ENCODE measurements at regions not wholly inside any gene's neighbourhood (a gene's known extent, or its start where the extent isn't known, plus 50 kb on each side); places are given as distances from the start of the nearest gene placed in this dataset.
"Not testable (repeated sequence)": the region's sequence is repeated elsewhere in the genome, so short reads cannot be mapped to it uniquely, and the experiment has no call there.

DNA sequence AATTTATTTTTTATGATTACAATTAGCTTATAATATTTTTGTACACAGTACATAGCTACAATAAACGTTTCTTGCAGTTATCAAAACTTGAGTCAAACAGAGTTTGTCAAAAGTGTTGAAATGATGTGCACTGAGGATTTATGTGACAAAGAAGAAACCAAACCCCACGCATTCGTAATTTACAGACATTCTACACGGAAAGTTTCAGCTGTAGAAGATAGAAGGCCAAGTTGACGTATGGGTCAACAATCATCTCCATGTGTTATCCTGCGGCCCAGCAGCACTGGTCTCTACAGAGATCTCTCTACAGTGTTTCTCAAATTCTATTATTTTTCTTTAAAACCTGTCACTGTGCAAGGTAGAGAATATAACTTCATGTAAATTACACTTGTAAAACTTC is 1507.6 kb downstream of the PCDH9 start:
- no peak overlapping the region for H3K27ac ChIP-seq (ENCODE audit: low read depth, low read length)
- no peaks in the 10 kb centered on the region for H3K36me3 ChIP-seq (ENCODE audit: control insufficient read depth, insufficient read depth, low read length)
- no peaks in the 10 kb centered on the region for H3K9me3 ChIP-seq (ENCODE audit: control insufficient read depth, insufficient read depth, low read length)
- H3K4me1 ChIP-seq (ENCODE audit: control insufficient read depth, insufficient read depth, low read length), result no peaks in the 10 kb centered on the region
- no peaks in the 10 kb centered on the region for H3K27me3 ChIP-seq (ENCODE audit: control insufficient read depth, insufficient read depth, low read length)
- no peak overlapping the region for H3K9ac ChIP-seq (ENCODE audit: low read depth, low read length)
- H3K4me3 ChIP-seq (ENCODE audit: low read depth, low read length), result no peak overlapping the region

DNA sequence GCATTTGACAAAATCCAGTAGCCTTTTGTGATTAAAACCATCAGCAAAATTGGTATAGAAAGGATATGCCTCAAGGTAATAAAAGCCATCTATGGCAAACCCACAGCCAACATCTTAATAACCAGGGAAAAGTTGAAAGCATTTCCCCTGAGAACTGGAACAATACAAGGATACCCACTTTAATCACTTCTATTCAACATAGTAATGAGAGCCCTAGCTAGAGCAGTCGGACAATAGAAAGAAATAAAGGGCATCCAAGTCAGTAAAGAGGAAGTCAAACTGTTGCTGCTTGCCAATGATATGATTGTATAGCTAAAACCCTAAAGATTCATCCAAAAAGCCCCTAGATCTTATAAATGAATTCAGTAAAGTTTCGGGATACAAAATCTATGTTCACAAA is 1510.3 kb downstream of the PCDH9 start:
- Histone ChIP-seq H3K9me3 (ENCODE audit: control insufficient read depth, insufficient read depth, low read length) (no peaks in the 10 kb centered on the region), H3K27ac (ENCODE audit: low read depth, low read length) (no peak overlapping the region), H3K4me1 (ENCODE audit: control insufficient read depth, insufficient read depth, low read length) (no peaks in the 10 kb centered on the region), H3K4me3 (ENCODE audit: low read depth, low read length) (no peak overlapping the region), H3K36me3 (ENCODE audit: control insufficient read depth, insufficient read depth, low read length) (no peaks in the 10 kb centered on the region), H3K27me3 (ENCODE audit: control insufficient read depth, insufficient read depth, low read length) (no peaks in the 10 kb centered on the region), H3K9ac (ENCODE audit: low read depth, low read length) (no peak overlapping the region)

DNA sequence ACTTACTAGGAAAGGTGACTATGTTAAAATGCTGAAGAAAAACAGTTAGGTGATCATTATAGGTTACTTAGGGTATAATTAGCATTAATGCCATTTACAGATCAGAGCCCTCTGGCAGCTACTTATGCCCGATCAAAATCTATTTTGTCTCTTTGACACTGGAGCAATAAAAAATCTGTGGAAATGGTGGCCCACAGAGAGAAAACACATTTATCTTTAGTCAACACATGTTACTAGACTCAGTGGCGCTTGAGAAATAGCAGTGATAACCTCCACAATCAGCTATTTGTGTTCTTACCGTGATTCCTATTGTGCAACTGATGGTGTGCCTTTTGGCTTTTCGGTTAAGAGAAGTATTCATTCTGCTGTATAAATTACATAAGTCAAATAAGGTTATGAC is 1519.6 kb downstream of the PCDH9 start:
- H3K9ac ChIP-seq (ENCODE audit: low read depth, low read length), result no peak overlapping the region
- H3K27ac ChIP-seq (ENCODE audit: low read depth, low read length), result no peak overlapping the region
- no peaks in the 10 kb centered on the region for H3K27me3 ChIP-seq (ENCODE audit: control insufficient read depth, insufficient read depth, low read length)
- H3K9me3 ChIP-seq (ENCODE audit: control insufficient read depth, insufficient read depth, low read length), result no peaks in the 10 kb centered on the region
- no peaks in the 10 kb centered on the region for H3K36me3 ChIP-seq (ENCODE audit: control insufficient read depth, insufficient read depth, low read length)
- H3K4me1 ChIP-seq (ENCODE audit: control insufficient read depth, insufficient read depth, low read length), result no peaks in the 10 kb centered on the region
- no peak overlapping the region for H3K4me3 ChIP-seq (ENCODE audit: low read depth, low read length)

DNA sequence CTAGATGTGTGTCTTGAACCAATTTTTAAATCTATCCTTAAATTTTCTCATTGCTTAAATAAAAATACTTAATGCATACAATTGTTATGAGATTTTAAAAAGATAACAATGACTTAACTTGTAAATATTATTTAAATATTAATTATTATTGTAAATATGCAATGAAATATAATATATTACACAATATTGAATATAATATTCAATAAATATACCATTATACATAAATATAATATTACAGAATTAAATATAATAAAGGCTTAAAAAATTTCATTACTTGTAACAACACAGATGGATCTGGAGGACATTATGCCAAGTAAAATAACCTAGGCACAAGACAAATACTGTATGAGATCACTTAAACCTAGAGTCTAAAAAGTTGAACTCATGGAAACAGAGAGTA is 1532.3 kb downstream of the PCDH9 start:
- H3K9ac ChIP-seq (ENCODE audit: low read depth, low read length), result no peak overlapping the region
- no peak overlapping the region for H3K4me3 ChIP-seq (ENCODE audit: low read depth, low read length)
- no peaks in the 10 kb centered on the region for H3K4me1 ChIP-seq (ENCODE audit: control insufficient read depth, insufficient read depth, low read length)
- no peak overlapping the region for H3K27ac ChIP-seq (ENCODE audit: low read depth, low read length)
- H3K9me3 ChIP-seq (ENCODE audit: control insufficient read depth, insufficient read depth, low read length), result no peaks in the 10 kb centered on the region
- no peaks in the 10 kb centered on the region for H3K27me3 ChIP-seq (ENCODE audit: control insufficient read depth, insufficient read depth, low read length)
- no peaks in the 10 kb centered on the region for H3K36me3 ChIP-seq (ENCODE audit: control insufficient read depth, insufficient read depth, low read length)

DNA sequence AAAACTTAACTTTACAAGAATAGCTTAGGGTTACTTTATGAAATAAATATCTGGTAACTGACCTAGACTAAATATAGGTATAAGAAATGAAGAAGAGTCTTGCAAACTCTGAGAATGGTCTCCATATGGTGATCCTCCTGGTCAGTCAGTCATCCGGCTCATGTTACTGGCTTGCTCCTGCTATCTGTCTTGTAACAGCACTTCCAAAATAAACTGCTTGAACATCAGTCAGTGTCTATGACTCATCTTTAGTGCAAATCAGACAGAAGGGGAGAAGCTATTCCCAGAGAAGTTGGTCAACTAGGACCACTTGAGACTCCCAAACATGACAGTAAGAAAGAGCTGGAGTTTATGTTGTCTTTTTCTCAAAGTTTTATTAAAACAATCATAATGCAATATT is 1550.9 kb downstream of the PCDH9 start:
- Histone ChIP-seq H3K9ac (ENCODE audit: low read depth, low read length) (no peak overlapping the region), H3K36me3 (ENCODE audit: control insufficient read depth, insufficient read depth, low read length) (no peaks in the 10 kb centered on the region), H3K4me3 (ENCODE audit: low read depth, low read length) (no peak overlapping the region), H3K27ac (ENCODE audit: low read depth, low read length) (no peak overlapping the region), H3K4me1 (ENCODE audit: control insufficient read depth, insufficient read depth, low read length) (no peaks in the 10 kb centered on the region), H3K9me3 (ENCODE audit: control insufficient read depth, insufficient read depth, low read length) (no peaks in the 10 kb centered on the region), H3K27me3 (ENCODE audit: control insufficient read depth, insufficient read depth, low read length) (no peaks in the 10 kb centered on the region)

DNA sequence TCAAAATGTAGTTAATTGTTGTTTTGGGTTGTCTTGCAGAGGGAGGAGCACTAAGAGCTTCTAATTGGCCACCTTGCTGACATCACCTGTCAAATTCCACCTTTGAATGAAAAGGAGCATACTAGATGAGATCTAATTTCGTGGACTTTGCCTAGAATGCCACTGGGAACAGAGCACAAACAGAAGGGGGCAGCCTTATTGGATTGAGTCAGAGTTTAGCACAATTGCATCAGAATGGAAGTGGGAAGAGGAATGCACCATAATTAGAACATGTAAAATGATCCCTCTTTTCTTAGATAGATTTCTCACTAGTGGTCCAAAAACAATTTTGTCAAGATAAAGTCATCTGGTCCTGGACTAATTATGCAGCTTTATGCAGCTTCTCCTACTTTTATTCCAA is 1552.2 kb downstream of the PCDH9 start:
- Histone ChIP-seq H3K27ac (ENCODE audit: low read depth, low read length) (no peak overlapping the region), H3K9me3 (ENCODE audit: control insufficient read depth, insufficient read depth, low read length) (no peaks in the 10 kb centered on the region)

DNA sequence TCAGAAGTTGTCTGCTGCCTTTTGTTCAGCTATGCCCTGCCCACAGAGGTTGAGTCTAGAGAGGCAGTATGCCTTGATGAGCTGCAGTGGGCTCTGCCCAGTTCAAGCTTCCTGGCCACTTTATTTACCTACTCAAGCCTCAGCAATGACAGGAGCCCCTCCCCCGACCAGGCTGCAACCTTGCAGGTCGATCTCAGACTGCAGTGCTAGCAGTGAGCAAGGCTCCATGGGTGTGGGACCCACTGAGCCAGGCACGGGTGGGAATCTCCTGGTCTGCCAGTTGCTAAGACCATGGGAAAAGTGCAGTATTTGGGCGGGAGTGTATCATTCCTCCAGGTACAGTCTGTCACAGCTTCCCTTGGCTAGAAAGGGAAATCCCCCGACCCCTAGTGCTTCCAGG is 1554.8 kb downstream of the PCDH9 start:
- not testable (repeated sequence) for H3K9ac ChIP-seq (ENCODE audit: low read depth, low read length); H3K36me3 ChIP-seq (ENCODE audit: control insufficient read depth, insufficient read depth, low read length); H3K9me3 ChIP-seq (ENCODE audit: control insufficient read depth, insufficient read depth, low read length); H3K4me3 ChIP-seq (ENCODE audit: low read depth, low read length); H3K27ac ChIP-seq (ENCODE audit: low read depth, low read length); H3K27me3 ChIP-seq (ENCODE audit: control insufficient read depth, insufficient read depth, low read length); H3K4me1 ChIP-seq (ENCODE audit: control insufficient read depth, insufficient read depth, low read length)

More for the DNA sequence above, 1552.2 kb downstream of the PCDH9 start:
- Histone ChIP-seq H3K4me3 (ENCODE audit: low read depth, low read length) (no peak overlapping the region), H3K9ac (ENCODE audit: low read depth, low read length) (no peak overlapping the region), H3K27me3 (ENCODE audit: control insufficient read depth, insufficient read depth, low read length) (no peaks in the 10 kb centered on the region), H3K4me1 (ENCODE audit: control insufficient read depth, insufficient read depth, low read length) (no peaks in the 10 kb centered on the region), H3K36me3 (ENCODE audit: control insufficient read depth, insufficient read depth, low read length) (no peaks in the 10 kb centered on the region)

DNA sequence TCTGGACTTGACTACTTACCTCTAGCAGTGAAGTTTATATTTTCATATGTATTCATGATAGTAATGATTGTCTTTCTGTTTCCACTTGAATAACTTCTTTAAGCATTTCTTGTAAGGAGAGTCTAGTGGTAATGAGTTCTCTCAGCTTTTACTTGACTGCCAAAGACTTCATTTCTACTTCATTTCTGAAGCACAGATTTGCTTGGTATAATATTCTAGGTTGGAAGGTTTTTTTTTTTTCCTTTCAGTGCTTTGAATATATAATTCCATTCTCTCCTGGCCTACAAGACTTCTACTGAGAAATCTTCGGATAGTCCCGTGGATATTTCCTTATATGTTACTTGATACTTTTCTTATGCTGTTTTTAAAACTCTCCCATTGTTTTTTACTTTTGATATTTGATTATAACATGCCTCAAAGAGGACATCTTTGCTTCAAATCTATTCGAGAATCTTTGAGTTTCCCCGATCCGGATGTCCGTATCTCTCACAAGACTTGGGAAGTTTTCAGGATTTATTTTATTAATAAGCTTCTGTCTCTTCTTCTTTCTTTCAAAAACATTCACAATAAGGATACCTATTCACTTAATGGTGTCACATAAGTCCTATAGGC is 1560.0 kb downstream of the PCDH9 start:
- H3K27ac ChIP-seq (ENCODE audit: low read depth, low read length), result no peak overlapping the region
- H3K4me3 ChIP-seq (ENCODE audit: low read depth, low read length), result no peak overlapping the region
- H3K27me3 ChIP-seq (ENCODE audit: control insufficient read depth, insufficient read depth, low read length), result no peaks in the 10 kb centered on the region
- no peak overlapping the region for H3K9ac ChIP-seq (ENCODE audit: low read depth, low read length)
- H3K4me1 ChIP-seq (ENCODE audit: control insufficient read depth, insufficient read depth, low read length), result no peaks in the 10 kb centered on the region
- H3K36me3 ChIP-seq (ENCODE audit: control insufficient read depth, insufficient read depth, low read length), result no peaks in the 10 kb centered on the region
- no peaks in the 10 kb centered on the region for H3K9me3 ChIP-seq (ENCODE audit: control insufficient read depth, insufficient read depth, low read length)

DNA sequence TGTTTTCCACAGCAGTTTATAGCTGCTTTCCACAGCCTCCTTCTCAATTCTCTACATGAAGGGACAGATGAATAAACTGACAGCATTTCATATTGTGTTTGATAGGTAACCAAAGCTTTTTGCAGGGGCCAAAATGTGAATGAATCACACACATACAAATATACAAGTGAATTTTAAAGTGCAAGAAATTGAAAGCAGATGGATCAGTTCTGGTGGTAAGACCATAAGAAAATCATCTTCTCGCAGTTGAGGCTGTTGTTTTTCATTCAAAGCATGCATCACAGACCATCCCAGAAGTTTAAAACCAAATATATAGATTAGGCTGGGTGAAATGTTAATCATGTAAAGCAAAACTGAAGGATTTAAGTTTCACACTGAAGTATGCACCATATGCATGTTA is 1569.4 kb downstream of the PCDH9 start:
- Histone ChIP-seq H3K9ac (ENCODE audit: low read depth, low read length) (no peak overlapping the region), H3K27ac (ENCODE audit: low read depth, low read length) (no peak overlapping the region), H3K36me3 (ENCODE audit: control insufficient read depth, insufficient read depth, low read length) (no peaks in the 10 kb centered on the region), H3K4me3 (ENCODE audit: low read depth, low read length) (no peak overlapping the region), H3K27me3 (ENCODE audit: control insufficient read depth, insufficient read depth, low read length) (no peaks in the 10 kb centered on the region), H3K4me1 (ENCODE audit: control insufficient read depth, insufficient read depth, low read length) (no peaks in the 10 kb centered on the region), H3K9me3 (ENCODE audit: control insufficient read depth, insufficient read depth, low read length) (peaks cover 4% of the 10 kb centered on the region; the same call in 1 of the 2 replicates)

DNA sequence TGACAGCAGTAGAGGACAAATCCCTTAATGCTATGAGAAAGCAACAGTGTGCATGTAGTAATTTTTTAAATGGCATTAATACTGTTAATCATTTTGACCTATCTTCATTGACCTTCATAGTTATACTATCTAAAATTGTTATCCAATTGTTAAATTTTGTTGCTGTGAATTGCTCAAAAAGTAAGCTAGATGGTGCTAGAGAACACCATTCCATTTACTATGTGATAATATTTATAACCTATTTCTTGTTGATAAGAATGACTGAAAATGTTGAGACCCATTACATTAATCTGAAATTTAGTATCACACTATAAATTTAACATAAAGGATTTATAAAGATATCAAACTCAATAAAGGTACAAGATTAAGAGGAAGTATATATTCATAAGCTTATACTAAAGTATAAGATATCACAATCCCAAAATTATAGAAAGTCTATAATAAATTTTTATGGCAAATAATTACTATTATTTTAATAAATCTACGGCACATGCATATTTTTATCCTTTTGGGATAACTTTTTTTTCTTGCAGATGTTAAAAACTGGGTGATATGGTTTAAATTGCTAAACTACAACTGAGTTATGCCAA is 1573.3 kb downstream of the PCDH9 start:
- Histone ChIP-seq H3K27ac (ENCODE audit: low read depth, low read length) (no peak overlapping the region), H3K27me3 (ENCODE audit: control insufficient read depth, insufficient read depth, low read length) (no peaks in the 10 kb centered on the region), H3K9ac (ENCODE audit: low read depth, low read length) (no peak overlapping the region), H3K9me3 (ENCODE audit: control insufficient read depth, insufficient read depth, low read length) (no peaks in the 10 kb centered on the region), H3K4me3 (ENCODE audit: low read depth, low read length) (no peak overlapping the region), H3K36me3 (ENCODE audit: control insufficient read depth, insufficient read depth, low read length) (no peaks in the 10 kb centered on the region), H3K4me1 (ENCODE audit: control insufficient read depth, insufficient read depth, low read length) (no peaks in the 10 kb centered on the region)

DNA sequence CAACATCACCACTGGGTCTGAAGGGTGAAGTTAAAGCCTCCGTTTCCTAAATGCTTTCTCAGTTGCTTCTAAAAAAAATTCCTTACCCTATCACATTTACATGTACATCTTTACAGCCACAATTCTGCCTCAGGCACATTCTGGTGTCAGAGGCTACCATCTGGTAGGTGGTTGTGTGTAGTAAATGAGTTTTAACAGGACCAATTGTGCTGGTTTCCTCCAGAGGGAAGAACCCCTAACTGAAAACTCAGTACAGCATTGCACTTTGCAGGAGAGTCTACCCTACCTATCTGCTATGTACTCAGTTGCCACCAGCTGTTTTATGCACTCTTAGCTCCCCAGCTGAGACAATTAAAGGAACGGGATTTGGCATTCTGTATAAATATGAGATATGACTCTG is 1576.5 kb downstream of the PCDH9 start:
- no peaks in the 10 kb centered on the region for H3K4me1 ChIP-seq (ENCODE audit: control insufficient read depth, insufficient read depth, low read length)
- H3K9me3 ChIP-seq (ENCODE audit: control insufficient read depth, insufficient read depth, low read length), result no peaks in the 10 kb centered on the region
- H3K4me3 ChIP-seq (ENCODE audit: low read depth, low read length), result no peak overlapping the region
- no peak overlapping the region for H3K9ac ChIP-seq (ENCODE audit: low read depth, low read length)
- no peaks in the 10 kb centered on the region for H3K36me3 ChIP-seq (ENCODE audit: control insufficient read depth, insufficient read depth, low read length)
- H3K27me3 ChIP-seq (ENCODE audit: control insufficient read depth, insufficient read depth, low read length), result no peaks in the 10 kb centered on the region
- no peak overlapping the region for H3K27ac ChIP-seq (ENCODE audit: low read depth, low read length)
